ENCODE measurements at regions not wholly inside any gene's neighbourhood (a gene's known extent, or its start where the extent isn't known, plus 50 kb on each side); places are given as distances from the start of the nearest gene placed in this dataset.

DNA sequence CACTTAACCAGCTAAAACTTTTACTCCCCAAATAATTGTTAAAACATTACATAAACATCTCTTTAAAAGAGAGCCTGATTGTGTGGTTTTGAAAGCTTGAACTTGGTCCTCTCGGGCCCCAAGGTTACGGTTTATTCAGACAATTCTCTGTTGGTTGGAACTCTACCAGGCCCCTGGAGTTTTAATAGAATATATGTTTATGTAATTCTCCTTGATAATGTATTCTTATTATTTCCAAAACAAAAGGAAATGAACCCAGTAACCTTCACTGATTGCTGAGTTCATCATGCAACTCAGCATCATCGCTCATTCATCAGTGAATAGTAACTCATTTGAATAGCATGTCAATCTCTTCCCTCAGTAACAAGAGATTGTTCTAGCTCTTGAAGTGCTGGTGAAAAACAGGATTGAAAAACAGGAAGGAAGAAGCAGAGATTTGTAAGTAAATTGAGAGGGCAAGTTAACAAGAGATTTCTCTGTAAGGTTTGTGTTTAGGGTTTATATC, 464.5 kb upstream of the MARCKS start:
- TF ChIP-seq, protein P1, sequence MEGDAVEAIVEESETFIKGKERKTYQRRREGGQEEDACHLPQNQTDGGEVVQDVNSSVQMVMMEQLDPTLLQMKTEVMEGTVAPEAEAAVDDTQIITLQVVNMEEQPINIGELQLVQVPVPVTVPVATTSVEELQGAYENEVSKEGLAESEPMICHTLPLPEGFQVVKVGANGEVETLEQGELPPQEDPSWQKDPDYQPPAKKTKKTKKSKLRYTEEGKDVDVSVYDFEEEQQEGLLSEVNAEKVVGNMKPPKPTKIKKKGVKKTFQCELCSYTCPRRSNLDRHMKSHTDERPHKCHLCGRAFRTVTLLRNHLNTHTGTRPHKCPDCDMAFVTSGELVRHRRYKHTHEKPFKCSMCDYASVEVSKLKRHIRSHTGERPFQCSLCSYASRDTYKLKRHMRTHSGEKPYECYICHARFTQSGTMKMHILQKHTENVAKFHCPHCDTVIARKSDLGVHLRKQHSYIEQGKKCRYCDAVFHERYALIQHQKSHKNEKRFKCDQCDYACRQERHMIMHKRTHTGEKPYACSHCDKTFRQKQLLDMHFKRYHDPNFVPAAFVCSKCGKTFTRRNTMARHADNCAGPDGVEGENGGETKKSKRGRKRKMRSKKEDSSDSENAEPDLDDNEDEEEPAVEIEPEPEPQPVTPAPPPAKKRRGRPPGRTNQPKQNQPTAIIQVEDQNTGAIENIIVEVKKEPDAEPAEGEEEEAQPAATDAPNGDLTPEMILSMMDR (conservative IDR thresholded peaks at IDR 0.05; ENCODE audit: low read depth in 2 of 2), result no peak
- TF ChIP-seq EZH2 (IDR thresholded peaks at IDR 0.05; ENCODE audit: low read depth, unreplicated experiment) (no peak), CREB1 (CRISPR knock-in tag; IDR thresholded peaks at IDR 0.05; ENCODE audit: low read depth) (no peak), POLR2AphosphoS5 (IDR thresholded peaks at IDR 0.05; ENCODE audit: low read depth) (no peak), EZH2phosphoT487 (IDR thresholded peaks at IDR 0.05; ENCODE audit: unreplicated experiment) (no peak), ZNF114 (CRISPR knock-in tag; IDR thresholded peaks at IDR 0.05) (no peak), JUNB (IDR thresholded peaks at IDR 0.05; ENCODE audit: unreplicated experiment) (no peak), STAT1 (IDR thresholded peaks at IDR 0.05; ENCODE audit: unreplicated experiment) (no peak), NANOG (IDR thresholded peaks at IDR 0.05; ENCODE audit: borderline replicate concordance) (no peak)
- TF ChIP-seq, protein P2, sequence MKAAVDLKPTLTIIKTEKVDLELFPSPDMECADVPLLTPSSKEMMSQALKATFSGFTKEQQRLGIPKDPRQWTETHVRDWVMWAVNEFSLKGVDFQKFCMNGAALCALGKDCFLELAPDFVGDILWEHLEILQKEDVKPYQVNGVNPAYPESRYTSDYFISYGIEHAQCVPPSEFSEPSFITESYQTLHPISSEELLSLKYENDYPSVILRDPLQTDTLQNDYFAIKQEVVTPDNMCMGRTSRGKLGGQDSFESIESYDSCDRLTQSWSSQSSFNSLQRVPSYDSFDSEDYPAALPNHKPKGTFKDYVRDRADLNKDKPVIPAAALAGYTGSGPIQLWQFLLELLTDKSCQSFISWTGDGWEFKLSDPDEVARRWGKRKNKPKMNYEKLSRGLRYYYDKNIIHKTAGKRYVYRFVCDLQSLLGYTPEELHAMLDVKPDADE (IDR thresholded peaks at IDR 0.05), result no peak
- TF ChIP-seq, protein P3, sequence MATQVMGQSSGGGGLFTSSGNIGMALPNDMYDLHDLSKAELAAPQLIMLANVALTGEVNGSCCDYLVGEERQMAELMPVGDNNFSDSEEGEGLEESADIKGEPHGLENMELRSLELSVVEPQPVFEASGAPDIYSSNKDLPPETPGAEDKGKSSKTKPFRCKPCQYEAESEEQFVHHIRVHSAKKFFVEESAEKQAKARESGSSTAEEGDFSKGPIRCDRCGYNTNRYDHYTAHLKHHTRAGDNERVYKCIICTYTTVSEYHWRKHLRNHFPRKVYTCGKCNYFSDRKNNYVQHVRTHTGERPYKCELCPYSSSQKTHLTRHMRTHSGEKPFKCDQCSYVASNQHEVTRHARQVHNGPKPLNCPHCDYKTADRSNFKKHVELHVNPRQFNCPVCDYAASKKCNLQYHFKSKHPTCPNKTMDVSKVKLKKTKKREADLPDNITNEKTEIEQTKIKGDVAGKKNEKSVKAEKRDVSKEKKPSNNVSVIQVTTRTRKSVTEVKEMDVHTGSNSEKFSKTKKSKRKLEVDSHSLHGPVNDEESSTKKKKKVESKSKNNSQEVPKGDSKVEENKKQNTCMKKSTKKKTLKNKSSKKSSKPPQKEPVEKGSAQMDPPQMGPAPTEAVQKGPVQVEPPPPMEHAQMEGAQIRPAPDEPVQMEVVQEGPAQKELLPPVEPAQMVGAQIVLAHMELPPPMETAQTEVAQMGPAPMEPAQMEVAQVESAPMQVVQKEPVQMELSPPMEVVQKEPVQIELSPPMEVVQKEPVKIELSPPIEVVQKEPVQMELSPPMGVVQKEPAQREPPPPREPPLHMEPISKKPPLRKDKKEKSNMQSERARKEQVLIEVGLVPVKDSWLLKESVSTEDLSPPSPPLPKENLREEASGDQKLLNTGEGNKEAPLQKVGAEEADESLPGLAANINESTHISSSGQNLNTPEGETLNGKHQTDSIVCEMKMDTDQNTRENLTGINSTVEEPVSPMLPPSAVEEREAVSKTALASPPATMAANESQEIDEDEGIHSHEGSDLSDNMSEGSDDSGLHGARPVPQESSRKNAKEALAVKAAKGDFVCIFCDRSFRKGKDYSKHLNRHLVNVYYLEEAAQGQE (IDR thresholded peaks at IDR 0.05; ENCODE audit: unreplicated experiment), result no peak
- TF ChIP-seq, protein P4, sequence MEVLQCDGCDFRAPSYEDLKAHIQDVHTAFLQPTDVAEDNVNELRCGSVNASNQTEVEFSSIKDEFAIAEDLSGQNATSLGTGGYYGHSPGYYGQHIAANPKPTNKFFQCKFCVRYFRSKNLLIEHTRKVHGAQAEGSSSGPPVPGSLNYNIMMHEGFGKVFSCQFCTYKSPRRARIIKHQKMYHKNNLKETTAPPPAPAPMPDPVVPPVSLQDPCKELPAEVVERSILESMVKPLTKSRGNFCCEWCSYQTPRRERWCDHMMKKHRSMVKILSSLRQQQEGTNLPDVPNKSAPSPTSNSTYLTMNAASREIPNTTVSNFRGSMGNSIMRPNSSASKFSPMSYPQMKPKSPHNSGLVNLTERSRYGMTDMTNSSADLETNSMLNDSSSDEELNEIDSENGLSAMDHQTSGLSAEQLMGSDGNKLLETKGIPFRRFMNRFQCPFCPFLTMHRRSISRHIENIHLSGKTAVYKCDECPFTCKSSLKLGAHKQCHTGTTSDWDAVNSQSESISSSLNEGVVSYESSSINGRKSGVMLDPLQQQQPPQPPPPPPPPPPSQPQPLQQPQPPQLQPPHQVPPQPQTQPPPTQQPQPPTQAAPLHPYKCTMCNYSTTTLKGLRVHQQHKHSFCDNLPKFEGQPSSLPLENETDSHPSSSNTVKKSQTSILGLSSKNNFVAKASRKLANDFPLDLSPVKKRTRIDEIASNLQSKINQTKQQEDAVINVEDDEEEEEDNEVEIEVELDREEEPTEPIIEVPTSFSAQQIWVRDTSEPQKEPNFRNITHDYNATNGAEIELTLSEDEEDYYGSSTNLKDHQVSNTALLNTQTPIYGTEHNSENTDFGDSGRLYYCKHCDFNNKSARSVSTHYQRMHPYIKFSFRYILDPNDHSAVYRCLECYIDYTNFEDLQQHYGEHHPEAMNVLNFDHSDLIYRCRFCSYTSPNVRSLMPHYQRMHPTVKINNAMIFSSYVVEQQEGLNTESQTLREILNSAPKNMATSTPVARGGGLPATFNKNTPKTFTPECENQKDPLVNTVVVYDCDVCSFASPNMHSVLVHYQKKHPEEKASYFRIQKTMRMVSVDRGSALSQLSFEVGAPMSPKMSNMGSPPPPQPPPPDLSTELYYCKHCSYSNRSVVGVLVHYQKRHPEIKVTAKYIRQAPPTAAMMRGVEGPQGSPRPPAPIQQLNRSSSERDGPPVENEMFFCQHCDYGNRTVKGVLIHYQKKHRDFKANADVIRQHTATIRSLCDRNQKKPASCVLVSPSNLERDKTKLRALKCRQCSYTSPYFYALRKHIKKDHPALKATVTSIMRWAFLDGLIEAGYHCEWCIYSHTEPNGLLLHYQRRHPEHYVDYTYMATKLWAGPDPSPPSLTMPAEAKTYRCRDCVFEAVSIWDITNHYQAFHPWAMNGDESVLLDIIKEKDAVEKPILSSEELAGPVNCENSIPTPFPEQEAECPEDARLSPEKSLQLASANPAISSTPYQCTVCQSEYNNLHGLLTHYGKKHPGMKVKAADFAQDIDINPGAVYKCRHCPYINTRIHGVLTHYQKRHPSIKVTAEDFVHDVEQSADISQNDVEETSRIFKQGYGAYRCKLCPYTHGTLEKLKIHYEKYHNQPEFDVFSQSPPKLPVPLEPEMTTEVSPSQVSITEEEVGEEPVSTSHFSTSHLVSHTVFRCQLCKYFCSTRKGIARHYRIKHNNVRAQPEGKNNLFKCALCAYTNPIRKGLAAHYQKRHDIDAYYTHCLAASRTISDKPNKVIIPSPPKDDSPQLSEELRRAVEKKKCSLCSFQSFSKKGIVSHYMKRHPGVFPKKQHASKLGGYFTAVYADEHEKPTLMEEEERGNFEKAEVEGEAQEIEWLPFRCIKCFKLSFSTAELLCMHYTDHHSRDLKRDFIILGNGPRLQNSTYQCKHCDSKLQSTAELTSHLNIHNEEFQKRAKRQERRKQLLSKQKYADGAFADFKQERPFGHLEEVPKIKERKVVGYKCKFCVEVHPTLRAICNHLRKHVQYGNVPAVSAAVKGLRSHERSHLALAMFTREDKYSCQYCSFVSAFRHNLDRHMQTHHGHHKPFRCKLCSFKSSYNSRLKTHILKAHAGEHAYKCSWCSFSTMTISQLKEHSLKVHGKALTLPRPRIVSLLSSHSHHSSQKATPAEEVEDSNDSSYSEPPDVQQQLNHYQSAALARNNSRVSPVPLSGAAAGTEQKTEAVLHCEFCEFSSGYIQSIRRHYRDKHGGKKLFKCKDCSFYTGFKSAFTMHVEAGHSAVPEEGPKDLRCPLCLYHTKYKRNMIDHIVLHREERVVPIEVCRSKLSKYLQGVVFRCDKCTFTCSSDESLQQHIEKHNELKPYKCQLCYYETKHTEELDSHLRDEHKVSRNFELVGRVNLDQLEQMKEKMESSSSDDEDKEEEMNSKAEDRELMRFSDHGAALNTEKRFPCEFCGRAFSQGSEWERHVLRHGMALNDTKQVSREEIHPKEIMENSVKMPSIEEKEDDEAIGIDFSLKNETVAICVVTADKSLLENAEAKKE (CRISPR knock-in tag; IDR thresholded peaks at IDR 0.05), result no peak
